Esophagus muscularis mucosa (tissue), 3 donors: ENCODE measurements at regions not wholly inside any gene's neighbourhood (a gene's known extent, or its start where the extent isn't known, plus 50 kb on each side); places are given as distances from the start of the nearest gene placed in this dataset.

Source experiments
- CTCF ChIP-seq, 3 experiments: fragments of 200-600 bp in 2 of 3; fragments of 450-650 bp in 1 of 3; sonication (generic) in 2 of 3; IDR thresholded peaks; one replicate each; pipeline ENCODE4 v1.5.1; 2017 to 2019; ENCODE audit warnings: antibody characterized with exemption in 3 of 3, mild to moderate bottlenecking in 2 of 3, moderate library complexity in 1 of 3
- EP300 ChIP-seq: sonication (generic); formaldehyde crosslinking; IDR thresholded peaks from one replicate; pipeline ENCODE4 v1.6.1; 2017; ENCODE audit warnings: antibody characterized with exemption

GRCh38 chr2:224190936-224191270 is 151.8 kb upstream of the SERPINE2 start:
- no peak for TF ChIP-seq CTCF (IDR thresholded peaks at IDR 0.05)
- TF ChIP-seq EP300 = no peak
